ENCODE measurements at regions not wholly inside any gene's neighbourhood (a gene's known extent, or its start where the extent isn't known, plus 50 kb on each side); places are given as distances from the start of the nearest gene placed in this dataset.

DNA sequence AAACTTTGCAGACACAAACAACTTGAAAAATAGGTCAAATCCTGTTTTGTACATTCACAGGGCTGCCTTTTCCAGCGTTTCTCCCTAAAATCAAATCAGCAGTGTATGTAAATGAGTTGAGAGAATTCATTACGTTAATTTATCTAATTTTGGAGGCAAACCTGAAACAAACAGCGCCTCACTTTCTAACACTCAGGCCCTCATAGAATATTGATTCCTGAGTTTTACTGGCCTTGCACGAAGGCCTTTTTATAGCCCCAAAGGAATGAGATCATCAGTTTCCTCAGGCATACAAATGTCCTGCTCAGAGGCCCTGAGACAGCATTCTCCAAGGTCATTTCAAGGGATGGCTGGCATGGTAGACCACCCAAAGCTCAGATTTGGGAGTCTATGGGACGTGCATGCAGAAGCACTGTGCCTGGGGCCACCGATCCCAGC is 131.7 kb upstream of the CHST15 start:
- no peak overlapping the region for H3K4me3 ChIP-seq (ENCODE audit: low read depth, low read length)
- TF ChIP-seq, protein P1, sequence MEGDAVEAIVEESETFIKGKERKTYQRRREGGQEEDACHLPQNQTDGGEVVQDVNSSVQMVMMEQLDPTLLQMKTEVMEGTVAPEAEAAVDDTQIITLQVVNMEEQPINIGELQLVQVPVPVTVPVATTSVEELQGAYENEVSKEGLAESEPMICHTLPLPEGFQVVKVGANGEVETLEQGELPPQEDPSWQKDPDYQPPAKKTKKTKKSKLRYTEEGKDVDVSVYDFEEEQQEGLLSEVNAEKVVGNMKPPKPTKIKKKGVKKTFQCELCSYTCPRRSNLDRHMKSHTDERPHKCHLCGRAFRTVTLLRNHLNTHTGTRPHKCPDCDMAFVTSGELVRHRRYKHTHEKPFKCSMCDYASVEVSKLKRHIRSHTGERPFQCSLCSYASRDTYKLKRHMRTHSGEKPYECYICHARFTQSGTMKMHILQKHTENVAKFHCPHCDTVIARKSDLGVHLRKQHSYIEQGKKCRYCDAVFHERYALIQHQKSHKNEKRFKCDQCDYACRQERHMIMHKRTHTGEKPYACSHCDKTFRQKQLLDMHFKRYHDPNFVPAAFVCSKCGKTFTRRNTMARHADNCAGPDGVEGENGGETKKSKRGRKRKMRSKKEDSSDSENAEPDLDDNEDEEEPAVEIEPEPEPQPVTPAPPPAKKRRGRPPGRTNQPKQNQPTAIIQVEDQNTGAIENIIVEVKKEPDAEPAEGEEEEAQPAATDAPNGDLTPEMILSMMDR (IDR thresholded peaks at IDR 0.05; ENCODE audit: insufficient read depth, low read depth, low read length, missing control alignments) = no peak
- DNase-seq (ENCODE audit: low read depth) = no peak

DNA sequence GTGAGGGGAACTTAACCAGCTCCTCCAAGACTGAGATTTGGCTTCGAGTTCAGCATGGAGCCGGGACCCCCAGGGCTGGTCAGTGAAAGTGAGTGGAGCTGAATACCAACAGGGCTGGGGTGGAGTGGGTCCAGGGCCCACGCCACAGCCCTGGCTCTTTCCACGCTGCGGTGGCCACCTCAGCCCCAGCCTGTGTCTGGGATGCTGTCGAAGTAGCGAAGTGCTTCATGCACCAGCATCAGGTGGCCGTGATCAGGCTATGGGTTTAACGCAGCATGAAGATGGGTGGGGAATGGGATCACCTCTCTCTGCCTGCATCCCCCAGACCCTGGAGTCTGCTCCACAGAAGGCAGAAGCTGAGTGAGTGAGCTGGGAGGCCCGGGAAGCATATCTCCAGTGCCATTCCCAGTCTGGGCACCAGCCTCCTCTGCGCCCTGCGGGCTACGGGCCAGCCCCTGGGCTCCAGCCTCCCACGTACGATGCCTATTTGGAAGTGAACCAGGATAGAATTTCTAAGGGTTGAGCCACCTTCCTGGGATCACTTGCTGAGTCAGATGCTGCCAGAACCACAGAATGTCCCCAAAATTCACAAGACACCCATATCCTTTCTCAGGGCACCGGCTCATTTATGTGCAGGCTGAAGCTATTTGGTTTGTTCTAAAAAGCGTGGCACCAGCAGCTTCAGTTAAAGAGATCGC is 131.1 kb upstream of the CHST15 start:
- no peak for DNase-seq (ENCODE audit: low read depth)
- H3K4me3 ChIP-seq (ENCODE audit: low read depth, low read length) = no peak overlapping the region
- TF ChIP-seq, protein P1 (IDR thresholded peaks at IDR 0.05; ENCODE audit: insufficient read depth, low read depth, low read length, missing control alignments) = no peak

DNA sequence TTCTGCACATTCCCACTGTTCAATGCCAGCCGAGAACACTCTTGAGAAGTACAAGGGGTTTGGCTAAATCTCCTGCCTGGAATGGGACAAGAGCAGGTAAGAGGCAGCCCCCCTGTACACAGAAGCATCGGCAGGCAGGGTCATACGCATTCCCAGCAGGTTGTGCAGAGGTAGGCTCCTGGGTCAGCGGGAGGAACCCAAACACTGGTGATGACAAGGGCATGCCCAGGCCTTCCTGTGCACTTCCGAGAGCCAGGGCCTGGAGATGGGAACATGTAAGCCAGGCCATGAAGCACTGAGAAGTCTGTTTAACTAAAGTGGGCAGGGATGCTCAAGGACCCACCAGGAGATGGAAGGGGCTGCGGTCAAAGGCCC is 130.3 kb upstream of the CHST15 start:
- DNase-seq (ENCODE audit: low read depth) = no peak
- TF ChIP-seq, protein P1 (IDR thresholded peaks at IDR 0.05; ENCODE audit: insufficient read depth, low read depth, low read length, missing control alignments) = no peak
- no peak overlapping the region for H3K4me3 ChIP-seq (ENCODE audit: low read depth, low read length)

DNA sequence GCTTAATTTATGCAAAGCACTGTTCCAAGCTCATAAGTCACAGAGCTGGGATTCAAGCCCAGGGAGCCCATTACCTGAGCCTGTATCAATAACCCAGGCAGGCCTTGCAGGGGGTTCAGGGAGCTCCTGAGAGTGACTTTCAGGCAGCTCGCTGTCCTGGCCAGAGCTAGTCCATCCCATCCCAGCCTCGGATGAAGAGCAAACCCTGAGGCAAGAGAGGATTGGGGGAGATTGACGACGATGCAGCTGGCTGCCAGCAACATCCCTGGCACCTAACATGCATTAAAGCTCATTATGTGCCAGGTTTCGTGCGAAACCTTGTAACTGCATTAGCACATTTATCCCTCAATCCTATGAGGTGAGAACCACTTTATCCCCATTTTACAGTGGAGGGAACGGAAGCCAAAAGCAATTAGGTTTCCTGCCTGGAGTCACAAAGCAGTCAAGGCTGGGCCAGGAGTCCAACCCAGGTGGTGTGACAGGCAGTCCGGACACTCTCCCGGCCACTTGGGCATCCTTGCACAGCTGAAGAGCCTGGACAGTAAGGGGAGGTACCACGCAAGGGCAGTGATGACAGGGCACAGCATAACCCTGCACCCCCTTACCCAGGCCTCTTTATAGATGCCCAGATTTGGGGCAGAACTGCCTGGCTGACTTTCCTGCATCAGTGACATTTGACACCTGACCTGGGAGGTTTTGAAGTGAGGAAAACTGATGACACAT is 129.8 kb upstream of the CHST15 start:
- no peak for DNase-seq (ENCODE audit: low read depth)
- TF ChIP-seq, protein P1 (IDR thresholded peaks at IDR 0.05; ENCODE audit: insufficient read depth, low read depth, low read length, missing control alignments) = no peak

DNA sequence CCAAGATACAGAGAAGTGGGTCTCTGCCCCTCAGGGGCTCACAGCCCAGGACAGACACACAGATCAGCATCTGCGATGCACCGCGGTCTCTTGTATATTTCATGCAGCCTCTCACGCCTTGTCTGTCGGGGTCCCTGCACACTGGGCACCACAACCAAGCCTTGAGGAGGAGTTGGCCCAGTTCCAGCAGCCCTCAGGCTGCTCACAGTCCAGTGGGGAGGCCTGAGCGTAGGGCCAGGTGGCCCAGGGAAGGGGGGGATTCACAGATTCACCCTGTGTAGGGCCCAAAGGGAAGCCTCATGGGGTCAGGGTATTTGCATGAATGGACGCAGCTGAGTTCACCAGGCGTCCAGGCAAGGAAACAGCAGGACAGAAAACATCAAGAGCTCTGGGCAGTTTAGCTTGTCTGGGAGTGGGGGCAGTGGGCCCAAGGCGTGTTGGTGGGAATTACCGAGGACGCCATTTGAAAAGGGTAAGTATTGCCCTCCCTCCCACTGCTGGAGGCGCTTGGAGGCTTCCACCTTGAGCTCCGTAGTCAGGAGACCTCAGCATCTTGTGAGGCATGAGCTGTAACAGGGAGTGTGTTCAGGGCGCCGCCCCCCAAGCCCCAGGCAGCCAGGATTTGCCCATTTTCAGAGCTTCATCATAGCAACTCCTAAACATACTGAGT is 129.1 kb upstream of the CHST15 start:
- peak; percentile 65 for DNase-seq (ENCODE audit: low read depth)
- H3K4me3 ChIP-seq (ENCODE audit: low read depth, low read length) = peak overlapping the region; percentile 17
- TF ChIP-seq, protein P1 (IDR thresholded peaks at IDR 0.05; ENCODE audit: insufficient read depth, low read depth, low read length, missing control alignments) = no peak

More for the DNA sequence above, 129.8 kb upstream of the CHST15 start:
- no peak overlapping the region for H3K4me3 ChIP-seq (ENCODE audit: low read depth, low read length)

DNA sequence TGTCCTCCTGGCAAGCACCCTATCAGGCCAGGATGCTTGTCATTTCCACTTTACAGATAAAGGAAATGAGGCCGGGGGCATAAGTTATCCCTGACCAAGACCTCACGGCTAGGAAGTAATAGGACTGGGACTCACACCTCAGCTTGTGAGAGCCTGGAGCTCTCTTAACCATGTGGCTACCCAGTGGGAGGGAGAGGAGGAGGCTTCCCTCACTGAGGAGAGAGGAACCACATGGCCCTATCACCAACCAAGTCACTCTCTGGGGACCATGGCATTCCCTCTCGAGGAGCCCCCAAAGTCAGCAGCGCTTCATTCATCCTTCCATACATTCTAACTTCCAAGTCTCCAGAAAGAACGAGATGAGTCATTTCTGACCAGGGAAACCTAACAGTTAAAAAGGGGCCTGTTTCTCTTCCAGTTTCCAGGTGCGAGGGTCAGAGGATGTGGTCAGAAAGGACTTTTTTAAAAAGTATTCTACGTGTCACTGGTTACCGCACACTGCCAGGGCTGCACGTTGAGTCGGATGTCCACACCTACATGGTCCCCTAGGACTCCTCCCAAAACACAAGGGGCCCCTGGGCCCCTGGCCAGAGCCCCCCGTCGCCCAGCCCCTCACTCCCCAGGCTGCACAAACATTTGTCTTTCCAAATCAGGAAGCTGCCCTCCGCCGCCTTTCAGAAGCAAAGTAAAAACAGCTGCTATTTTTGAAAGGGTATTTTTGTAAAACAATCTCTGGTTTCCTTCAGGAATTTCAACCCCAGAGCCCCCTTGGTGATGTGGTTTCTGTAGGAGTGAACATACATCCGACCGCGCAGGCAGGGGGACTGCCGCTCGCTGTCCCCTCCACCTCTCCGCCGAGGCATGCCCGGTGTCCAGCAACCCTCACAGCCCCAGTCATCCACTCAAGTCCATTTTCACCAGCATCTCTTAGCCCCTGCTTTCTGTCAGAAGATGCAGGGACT is 128.2 kb upstream of the CHST15 start:
- H3K4me3 ChIP-seq (ENCODE audit: low read depth, low read length) = peak overlapping the region; percentile 17
- DNase-seq (ENCODE audit: low read depth) = peak; percentile 88
- TF ChIP-seq, protein P1 (IDR thresholded peaks at IDR 0.05; ENCODE audit: insufficient read depth, low read depth, low read length, missing control alignments) = no peak

Measured in GM12865 (cell line).